Uterus (tissue), 3 donors: ENCODE measurements at regions not wholly inside any gene's neighbourhood (a gene's known extent, or its start where the extent isn't known, plus 50 kb on each side); places are given as distances from the start of the nearest gene placed in this dataset.

ENCODE experiments used
- DNase-seq, 2 donors: peaks; one replicate each; pipeline ENCODE4 v3.0.0-alpha.2; 2019 to 2020
- H3K27ac ChIP-seq, 2 donors: fragments of 200-600 bp; sonication (generic); 1 replicate in 1 of 2; 2 replicates in 1 of 2; pipeline ENCODE4 v1.5.1; 2016 to 2018
- H3K27me3 ChIP-seq, 2 donors: fragments of 200-600 bp; sonication (generic); one replicate each; pipeline ENCODE4 v1.5.1; 2018 to 2019; ENCODE audit warnings: control low read depth in 1 of 2
- H3K36me3 ChIP-seq, 2 donors: fragments of 200-600 bp; sonication (generic); one replicate each; pipeline ENCODE4 v1.5.1; 2019; ENCODE audit warnings: control low read depth in 1 of 2
- H3K4me1 ChIP-seq, 2 donors: fragments of 200-600 bp; sonication (generic); one replicate each; pipeline ENCODE4 v1.5.1; 2018 to 2019; ENCODE audit warnings: control low read depth in 1 of 2
- H3K4me3 ChIP-seq, 2 donors: fragments of 200-600 bp; sonication (generic); 1 replicate in 1 of 2; 2 replicates in 1 of 2; pipeline ENCODE4 v1.5.1; 2018 to 2019; ENCODE audit warnings: mild to moderate bottlenecking in 1 of 2
- H3K9me3 ChIP-seq, 2 donors: fragments of 200-600 bp; sonication (generic); one replicate each; pipeline ENCODE4 v1.5.1; 2019; ENCODE audit warnings: control low read depth in 1 of 2
- CTCF ChIP-seq, 4 experiments: fragments of 200-600 bp in 2 of 4; fragments of 450-650 bp in 2 of 4; sonication (generic) in 2 of 4; IDR thresholded peaks; one replicate each; pipeline ENCODE4 v1.5.1; 2016 to 2019; ENCODE audit warnings: antibody characterized with exemption in 4 of 4, mild to moderate bottlenecking in 2 of 4, moderate library complexity in 1 of 4
- POLR2A ChIP-seq, 2 donors: fragments of 450-650 bp; IDR thresholded peaks; one replicate each; pipeline ENCODE4 v1.6.1; 2016; ENCODE audit warnings: antibody characterized with exemption in 2 of 2, mild to moderate bottlenecking in 1 of 2, moderate library complexity in 1 of 2
- intact Hi-C: fragments of 100-400 bp; cut with DNase I; formaldehyde crosslinking; loops from one replicate; pipeline ENCODE4 v1.15.1; 2023; ENCODE audit warnings: low total_unique reads
- donor health status: DM: yes; HTN: yes; CAD: no.

- Histone ChIP-seq H3K4me1 (no peaks in the 10 kb centered on the region), H3K27me3 (peaks cover 2 to 48% of the 10 kb centered on the region in 2 donors), H3K9me3 (no peaks in the 10 kb centered on the region), H3K4me3 (no peak overlapping the region), H3K27ac (no peak overlapping the region), H3K36me3 (no peaks in the 10 kb centered on the region)
- intact Hi-C loops = no loop called here
- DNase-seq = no peak
- TF ChIP-seq POLR2A (IDR thresholded peaks at IDR 0.05) (no peak), CTCF (IDR thresholded peaks at IDR 0.05) (no peak)
Observed at GRCh38 chr6:28738396-28738765, 185.4 kb downstream of the TRIM27 start.

GRCh38 chr6:28741363-28741762 is 182.4 kb downstream of the TRIM27 start:
- Histone ChIP-seq H3K9me3 (no peaks in the 10 kb centered on the region), H3K4me1 (no peaks in the 10 kb centered on the region), H3K36me3 (no peaks in the 10 kb centered on the region), H3K27ac (no peak overlapping the region), H3K4me3 (no peak overlapping the region), H3K27me3 (peaks cover 2 to 33% of the 10 kb centered on the region in 2 donors)
- no peak for DNase-seq
- TF ChIP-seq CTCF (IDR thresholded peaks at IDR 0.05) (no peak), POLR2A (IDR thresholded peaks at IDR 0.05) (no peak)
- intact Hi-C loops = no loop called here

GRCh38 chr6:28742668-28743270 is 181.0 kb downstream of the TRIM27 start:
- Histone ChIP-seq H3K27me3 (peaks cover 2 to 26% of the 10 kb centered on the region in 2 donors), H3K36me3 (no peaks in the 10 kb centered on the region), H3K4me1 (no peaks in the 10 kb centered on the region), H3K9me3 (no peaks in the 10 kb centered on the region), H3K4me3 (no peak overlapping the region), H3K27ac (no peak overlapping the region)
- no peak for TF ChIP-seq POLR2A (IDR thresholded peaks at IDR 0.05)
- TF ChIP-seq CTCF (IDR thresholded peaks at IDR 0.05) = no peak
- intact Hi-C loops = no loop called here
- DNase-seq = no peak

- H3K4me1 ChIP-seq = no peaks in the 10 kb centered on the region
Observed at GRCh38 chr6:28743271-28743789, 180.5 kb downstream of the TRIM27 start.

More at GRCh38 chr6:28743271-28743789, 180.5 kb downstream of the TRIM27 start:
- no peaks in the 10 kb centered on the region for H3K9me3 ChIP-seq
- intact Hi-C loops = no loop called here
- H3K27me3 ChIP-seq = peaks cover 2 to 26% of the 10 kb centered on the region in 2 donors
- no peak for DNase-seq
- no peak overlapping the region for H3K27ac ChIP-seq
- H3K36me3 ChIP-seq = no peaks in the 10 kb centered on the region
- H3K4me3 ChIP-seq = no peak overlapping the region
- TF ChIP-seq CTCF (IDR thresholded peaks at IDR 0.05) (no peak), POLR2A (IDR thresholded peaks at IDR 0.05) (no peak)
